ENCODE measurements at regions not wholly inside any gene's neighbourhood (a gene's known extent, or its start where the extent isn't known, plus 50 kb on each side); places are given as distances from the start of the nearest gene placed in this dataset.

- intact Hi-C loops (cut with DNase I), result no loop called here
- WGBS, 3 donors, result 36% methylated on average over 14 of the region's 14 CpGs
- Histone ChIP-seq H3K9me3 (no peaks in the 10 kb centered on the region), H3K27ac (no peak overlapping the region), H3K36me3 (ENCODE audit: insufficient read depth in 1 of 2, low read depth in 1 of 2) (no peaks in the 10 kb centered on the region), H3K27me3 (ENCODE audit: insufficient read depth in 3 of 3, low read length in 2 of 3) (peaks cover 0 to 6% (median 0%) of the 10 kb centered on the region in 3 donors), H3K4me1 (no peaks in the 10 kb centered on the region), H3K4me3 (no peak overlapping the region)
- no peak for DNase-seq
- ATAC-seq, result no peak
- TF ChIP-seq CTCF (IDR thresholded peaks at IDR 0.05), result no peak
These were observed 68.0 kb upstream of the ONECUT1 start for GRCh38 chr15:52857937-52858781.

- no peaks in the 10 kb centered on the region for H3K4me1 ChIP-seq
- H3K27ac ChIP-seq, result no peak overlapping the region
- TF ChIP-seq CTCF (IDR thresholded peaks at IDR 0.05), result no peak
- WGBS, 3 donors, result 45 to 54% (median 48%) methylated on average over 7 of the region's 7 CpGs
- DNase-seq (no peak), ATAC-seq (no peak)
- intact Hi-C loops (cut with DNase I), result no loop called here
- H3K36me3 ChIP-seq (ENCODE audit: insufficient read depth in 1 of 2, low read depth in 1 of 2), result no peaks in the 10 kb centered on the region
- H3K4me3 ChIP-seq, result no peak overlapping the region
- peaks cover 0 to 6% (median 0%) of the 10 kb centered on the region in 3 donors for H3K27me3 ChIP-seq (ENCODE audit: insufficient read depth in 3 of 3, low read length in 2 of 3)
- no peaks in the 10 kb centered on the region for H3K9me3 ChIP-seq
These were observed 67.3 kb upstream of the ONECUT1 start for GRCh38 chr15:52857471-52857870.

- 93 to 96% (median 94%) methylated on average over 1 of the region's 1 CpG for WGBS, 3 donors
- intact Hi-C loops (cut with DNase I), result no loop called here
- Histone ChIP-seq H3K27me3 (ENCODE audit: insufficient read depth in 3 of 3, low read length in 2 of 3) (peaks cover 0 to 9% (median 0%) of the 10 kb centered on the region in 3 donors), H3K4me1 (no peaks in the 10 kb centered on the region), H3K27ac (no peak overlapping the region), H3K36me3 (ENCODE audit: insufficient read depth in 1 of 2, low read depth in 1 of 2) (no peaks in the 10 kb centered on the region), H3K4me3 (no peak overlapping the region), H3K9me3 (no peaks in the 10 kb centered on the region)
- no peak for ATAC-seq
- TF ChIP-seq CTCF (IDR thresholded peaks at IDR 0.05), result no peak
- DNase-seq, result no peak
These were observed 66.2 kb upstream of the ONECUT1 start for GRCh38 chr15:52856286-52856685.

- Histone ChIP-seq H3K27me3 (ENCODE audit: insufficient read depth in 3 of 3, low read length in 2 of 3) (peaks cover 0 to 9% (median 0%) of the 10 kb centered on the region in 3 donors), H3K27ac (no peak overlapping the region), H3K9me3 (no peaks in the 10 kb centered on the region), H3K36me3 (ENCODE audit: insufficient read depth in 1 of 2, low read depth in 1 of 2) (no peaks in the 10 kb centered on the region), H3K4me1 (no peaks in the 10 kb centered on the region), H3K4me3 (no peak overlapping the region)
- DNase-seq (no peak), ATAC-seq (no peak)
- 52 to 62% (median 55%) methylated on average over 3 of the region's 3 CpGs for WGBS, 3 donors
- no peak for TF ChIP-seq CTCF (IDR thresholded peaks at IDR 0.05)
- intact Hi-C loops (cut with DNase I), result no loop called here
These were observed 65.0 kb upstream of the ONECUT1 start for GRCh38 chr15:52855157-52855556.

Data from psoas muscle (tissue), 7 donors.